ENCODE measurements at regions not wholly inside any gene's neighbourhood (a gene's known extent, or its start where the extent isn't known, plus 50 kb on each side); places are given as distances from the start of the nearest gene placed in this dataset.

DNA sequence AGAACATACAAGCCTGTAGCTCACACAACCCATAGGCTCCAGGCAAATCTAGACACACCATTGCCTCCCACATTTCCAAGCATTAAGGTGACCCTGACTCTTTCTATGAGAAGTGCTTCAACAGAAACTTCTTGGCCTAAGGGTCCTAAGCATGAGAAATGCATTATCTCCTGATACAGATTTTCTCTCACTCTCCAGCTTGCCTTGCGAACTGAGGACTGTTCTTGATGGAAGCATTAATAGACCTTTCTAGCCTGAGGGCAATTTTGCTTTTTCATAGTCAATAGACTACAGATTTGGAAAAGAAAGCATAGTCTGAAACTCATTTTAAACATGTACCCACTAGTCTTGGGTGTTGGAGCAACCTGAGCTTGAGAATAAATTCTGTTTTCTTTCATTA lies 1801.3 kb upstream of the PCDH7 start:
- TF ChIP-seq, protein P1, sequence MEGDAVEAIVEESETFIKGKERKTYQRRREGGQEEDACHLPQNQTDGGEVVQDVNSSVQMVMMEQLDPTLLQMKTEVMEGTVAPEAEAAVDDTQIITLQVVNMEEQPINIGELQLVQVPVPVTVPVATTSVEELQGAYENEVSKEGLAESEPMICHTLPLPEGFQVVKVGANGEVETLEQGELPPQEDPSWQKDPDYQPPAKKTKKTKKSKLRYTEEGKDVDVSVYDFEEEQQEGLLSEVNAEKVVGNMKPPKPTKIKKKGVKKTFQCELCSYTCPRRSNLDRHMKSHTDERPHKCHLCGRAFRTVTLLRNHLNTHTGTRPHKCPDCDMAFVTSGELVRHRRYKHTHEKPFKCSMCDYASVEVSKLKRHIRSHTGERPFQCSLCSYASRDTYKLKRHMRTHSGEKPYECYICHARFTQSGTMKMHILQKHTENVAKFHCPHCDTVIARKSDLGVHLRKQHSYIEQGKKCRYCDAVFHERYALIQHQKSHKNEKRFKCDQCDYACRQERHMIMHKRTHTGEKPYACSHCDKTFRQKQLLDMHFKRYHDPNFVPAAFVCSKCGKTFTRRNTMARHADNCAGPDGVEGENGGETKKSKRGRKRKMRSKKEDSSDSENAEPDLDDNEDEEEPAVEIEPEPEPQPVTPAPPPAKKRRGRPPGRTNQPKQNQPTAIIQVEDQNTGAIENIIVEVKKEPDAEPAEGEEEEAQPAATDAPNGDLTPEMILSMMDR (IDR thresholded peaks at IDR 0.05), result no peak
- no peak for TF ChIP-seq POLR2A (IDR thresholded peaks at IDR 0.05)
